Nephron progenitor cell (in vitro differentiated cells): ENCODE measurements at regions not wholly inside any gene's neighbourhood (a gene's known extent, or its start where the extent isn't known, plus 50 kb on each side); places are given as distances from the start of the nearest gene placed in this dataset.

Experiments used
- DNase-seq: peaks from one replicate; pipeline ENCODE4 v3.0.0; 2021
- H3K27ac Mint-ChIP-seq: 2 replicates; pipeline ENCODE4 v1.8.0; 2021; ENCODE audit warnings: mild to moderate bottlenecking, moderate library complexity, mixed read lengths
- H3K27me3 Mint-ChIP-seq: 2 replicates; pipeline ENCODE4 v1.8.0; 2021; ENCODE audit warnings: mild to moderate bottlenecking, low read depth, mixed read lengths; ENCODE audit not compliant: poor library complexity
- H3K36me3 Mint-ChIP-seq: 2 replicates; pipeline ENCODE4 v1.8.0; 2021; ENCODE audit warnings: low read depth, mixed read lengths
- H3K4me1 Mint-ChIP-seq: 2 replicates; pipeline ENCODE4 v1.8.0; 2021; ENCODE audit warnings: mixed read lengths
- H3K4me3 Mint-ChIP-seq: 2 replicates; pipeline ENCODE4 v1.8.0; 2021; ENCODE audit warnings: mild to moderate bottlenecking, moderate library complexity, mixed read lengths
- H3K9me3 Mint-ChIP-seq: 2 replicates; pipeline ENCODE4 v1.8.0; 2021; ENCODE audit warnings: mild to moderate bottlenecking, moderate library complexity, mixed read lengths
- TF ChIP-seq, protein P1 (sequence below): fragments of 200-600 bp; sonication (generic); IDR thresholded peaks from 2 replicates; pipeline ENCODE4 v1.5.0; 2021; ENCODE audit warnings: antibody characterized with exemption

DNA sequence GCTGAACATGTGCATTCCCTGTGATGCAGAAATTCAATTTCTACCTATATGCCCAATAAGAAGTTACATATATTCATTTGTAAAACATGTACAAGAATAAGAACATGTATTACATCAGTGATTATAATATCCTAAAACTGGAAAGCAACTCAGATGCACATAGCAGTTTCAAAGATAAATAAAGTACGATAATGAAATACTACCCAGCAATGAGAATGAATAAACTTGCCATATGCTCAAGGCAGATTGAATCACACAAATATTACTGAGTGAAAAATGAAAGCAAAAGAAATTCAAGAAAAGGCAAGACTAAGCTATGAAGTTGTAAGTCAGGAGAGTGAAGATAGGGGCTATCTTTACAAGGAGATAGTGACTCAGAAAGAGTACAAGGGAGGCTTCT is 345.3 kb upstream of the OR4E1 start:
- no peaks in the 10 kb centered on the region for H3K9me3 Mint-ChIP-seq
- no peaks in the 10 kb centered on the region for H3K27me3 Mint-ChIP-seq
- H3K4me1 Mint-ChIP-seq, result no peaks in the 10 kb centered on the region
- no peak overlapping the region for H3K27ac Mint-ChIP-seq
- H3K4me3 Mint-ChIP-seq, result no peak overlapping the region
- no peaks in the 10 kb centered on the region for H3K36me3 Mint-ChIP-seq
- no peak for DNase-seq
- TF ChIP-seq, protein P1, sequence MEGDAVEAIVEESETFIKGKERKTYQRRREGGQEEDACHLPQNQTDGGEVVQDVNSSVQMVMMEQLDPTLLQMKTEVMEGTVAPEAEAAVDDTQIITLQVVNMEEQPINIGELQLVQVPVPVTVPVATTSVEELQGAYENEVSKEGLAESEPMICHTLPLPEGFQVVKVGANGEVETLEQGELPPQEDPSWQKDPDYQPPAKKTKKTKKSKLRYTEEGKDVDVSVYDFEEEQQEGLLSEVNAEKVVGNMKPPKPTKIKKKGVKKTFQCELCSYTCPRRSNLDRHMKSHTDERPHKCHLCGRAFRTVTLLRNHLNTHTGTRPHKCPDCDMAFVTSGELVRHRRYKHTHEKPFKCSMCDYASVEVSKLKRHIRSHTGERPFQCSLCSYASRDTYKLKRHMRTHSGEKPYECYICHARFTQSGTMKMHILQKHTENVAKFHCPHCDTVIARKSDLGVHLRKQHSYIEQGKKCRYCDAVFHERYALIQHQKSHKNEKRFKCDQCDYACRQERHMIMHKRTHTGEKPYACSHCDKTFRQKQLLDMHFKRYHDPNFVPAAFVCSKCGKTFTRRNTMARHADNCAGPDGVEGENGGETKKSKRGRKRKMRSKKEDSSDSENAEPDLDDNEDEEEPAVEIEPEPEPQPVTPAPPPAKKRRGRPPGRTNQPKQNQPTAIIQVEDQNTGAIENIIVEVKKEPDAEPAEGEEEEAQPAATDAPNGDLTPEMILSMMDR, result no peak

DNA sequence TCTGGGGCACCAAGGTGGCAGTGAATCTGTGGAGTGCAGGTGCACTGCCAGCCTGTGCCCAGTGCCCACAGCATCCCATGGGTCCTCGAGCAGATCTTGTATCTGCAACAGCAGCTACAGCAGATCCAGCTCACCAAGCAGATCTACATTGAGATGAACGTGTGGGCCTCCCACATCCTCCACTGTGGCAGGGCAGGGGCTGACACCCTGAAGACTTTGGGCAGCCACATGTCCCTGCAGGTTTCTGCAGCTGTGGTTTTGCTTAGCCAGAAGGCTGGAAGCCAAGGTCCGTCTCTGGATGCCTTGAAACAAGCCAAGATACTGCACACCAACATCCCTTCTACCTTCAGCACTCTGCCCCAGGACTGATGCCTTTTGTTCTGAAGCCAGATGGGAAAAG is 338.8 kb upstream of the OR4E1 start:
- Mint-ChIP-seq H3K27me3 (peaks cover 12% of the 10 kb centered on the region), H3K4me3 (no peak overlapping the region), H3K4me1 (no peaks in the 10 kb centered on the region), H3K27ac (no peak overlapping the region), H3K9me3 (peaks cover 4% of the 10 kb centered on the region), H3K36me3 (no peaks in the 10 kb centered on the region)
- DNase-seq, result no peak
- TF ChIP-seq, protein P1, result no peak

DNA sequence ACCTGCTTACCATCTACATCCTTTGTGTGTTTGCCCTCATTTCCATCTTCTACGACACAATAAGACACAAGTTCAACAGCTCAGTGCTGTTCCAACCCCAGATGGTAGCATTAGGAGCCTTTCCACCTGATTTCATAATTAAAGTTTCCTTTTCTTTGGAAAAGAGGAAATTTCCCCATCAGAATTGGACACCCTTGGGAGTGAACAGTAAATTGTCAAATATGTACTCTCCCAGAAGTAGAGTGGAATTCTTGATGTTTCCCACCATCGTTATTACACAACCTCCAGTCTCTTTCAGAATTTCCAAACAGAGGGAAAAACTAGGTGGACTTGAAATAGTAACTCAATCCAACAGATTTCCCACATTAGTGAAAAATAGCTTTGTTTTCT is 337.6 kb upstream of the OR4E1 start:
- H3K36me3 Mint-ChIP-seq, result no peaks in the 10 kb centered on the region
- no peak for DNase-seq
- H3K27me3 Mint-ChIP-seq, result peaks cover 13% of the 10 kb centered on the region
- H3K4me1 Mint-ChIP-seq, result no peaks in the 10 kb centered on the region
- H3K4me3 Mint-ChIP-seq, result no peak overlapping the region
- H3K27ac Mint-ChIP-seq, result no peak overlapping the region
- TF ChIP-seq, protein P1, result no peak
- peaks cover 13% of the 10 kb centered on the region for H3K9me3 Mint-ChIP-seq

GRCh38 chr14:22010545-22011252 is 337.1 kb upstream of the OR4E1 start:
- Mint-ChIP-seq H3K36me3 (no peaks in the 10 kb centered on the region), H3K27ac (no peak overlapping the region), H3K4me1 (no peaks in the 10 kb centered on the region), H3K9me3 (peaks cover 13% of the 10 kb centered on the region), H3K27me3 (peaks cover 13% of the 10 kb centered on the region), H3K4me3 (no peak overlapping the region)
- no peak for DNase-seq
- TF ChIP-seq, protein P1, result no peak

DNA sequence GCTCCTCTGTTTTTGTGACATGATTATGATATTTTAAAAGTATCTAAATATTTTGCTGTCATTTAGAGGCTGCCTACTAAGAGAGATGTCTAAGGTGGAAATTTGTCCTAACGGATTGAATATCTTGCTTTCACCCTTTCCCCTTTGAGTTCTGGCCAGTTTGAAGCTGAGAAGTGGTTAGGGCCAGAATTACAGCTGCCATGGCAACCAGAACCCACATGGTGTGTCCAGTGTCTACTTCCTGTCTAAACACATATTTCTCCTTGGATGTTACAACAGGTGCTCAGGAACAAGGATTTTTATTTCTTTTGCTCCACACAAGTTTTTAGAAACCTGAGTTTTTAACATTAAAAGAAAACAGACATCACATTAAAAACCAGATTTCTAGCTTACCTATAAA is 335.1 kb upstream of the OR4E1 start:
- TF ChIP-seq, protein P1, result no peak
- no peak for DNase-seq
- H3K27me3 Mint-ChIP-seq, result peaks cover 13% of the 10 kb centered on the region
- no peaks in the 10 kb centered on the region for H3K4me1 Mint-ChIP-seq
- no peak overlapping the region for H3K27ac Mint-ChIP-seq
- no peaks in the 10 kb centered on the region for H3K36me3 Mint-ChIP-seq
- H3K4me3 Mint-ChIP-seq, result no peak overlapping the region
- H3K9me3 Mint-ChIP-seq, result peaks cover 13% of the 10 kb centered on the region

DNA sequence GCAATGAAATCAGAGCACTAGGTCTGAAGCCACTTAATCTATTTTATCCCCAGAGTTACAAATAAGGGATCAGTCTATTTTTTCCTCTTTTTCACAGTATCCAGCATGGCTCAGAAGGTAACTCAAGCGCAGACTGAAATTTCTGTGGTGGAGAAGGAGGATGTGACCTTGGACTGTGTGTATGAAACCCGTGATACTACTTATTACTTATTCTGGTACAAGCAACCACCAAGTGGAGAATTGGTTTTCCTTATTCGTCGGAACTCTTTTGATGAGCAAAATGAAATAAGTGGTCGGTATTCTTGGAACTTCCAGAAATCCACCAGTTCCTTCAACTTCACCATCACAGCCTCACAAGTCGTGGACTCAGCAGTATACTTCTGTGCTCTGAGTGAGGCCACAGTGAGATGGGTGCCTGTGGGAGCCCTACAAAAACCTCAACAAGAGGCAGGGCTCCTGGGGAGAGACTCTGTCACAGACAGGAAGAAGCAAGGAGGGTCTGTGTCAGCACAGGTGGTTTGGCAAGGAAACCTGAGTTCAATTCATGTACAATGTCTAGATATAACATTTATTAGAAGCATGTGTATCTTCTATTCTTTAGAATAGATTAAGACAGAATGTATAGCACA is 334.3 kb upstream of the OR4E1 start:
- no peak overlapping the region for H3K27ac Mint-ChIP-seq
- H3K27me3 Mint-ChIP-seq, result peaks cover 13% of the 10 kb centered on the region
- H3K4me3 Mint-ChIP-seq, result no peak overlapping the region
- peaks cover 13% of the 10 kb centered on the region for H3K9me3 Mint-ChIP-seq
- H3K4me1 Mint-ChIP-seq, result no peaks in the 10 kb centered on the region
- DNase-seq, result no peak
- TF ChIP-seq, protein P1, result no peak
- no peaks in the 10 kb centered on the region for H3K36me3 Mint-ChIP-seq
